Pulmonary artery endothelial cell (primary cell): ENCODE measurements at regions not wholly inside any gene's neighbourhood (a gene's known extent, or its start where the extent isn't known, plus 50 kb on each side); places are given as distances from the start of the nearest gene placed in this dataset.

Source experiments
- DNase-seq: peaks from one replicate; pipeline ENCODE4 v3.0.0-alpha.2; 2011; ENCODE audit warnings: low read depth, low spot score

GRCh38 chr5:40414922-40415321, 264.8 kb upstream of the PTGER4 start:
- no peak for DNase-seq

- DNase-seq = no peak
Observed at GRCh38 chr5:40413743-40414142, 266.0 kb upstream of the PTGER4 start.

- no peak for DNase-seq
Observed at GRCh38 chr5:40412771-40413170, 266.9 kb upstream of the PTGER4 start.

GRCh38 chr5:40410964-40411635, 268.6 kb upstream of the PTGER4 start:
- DNase-seq = no peak

- peak; percentile 74 for DNase-seq
Observed at GRCh38 chr5:40410231-40410861, 269.4 kb upstream of the PTGER4 start.

- DNase-seq = no peak
Observed at GRCh38 chr5:40409601-40410000, 270.1 kb upstream of the PTGER4 start.

GRCh38 chr5:40406741-40407211, 272.9 kb upstream of the PTGER4 start:
- DNase-seq = no peak

- no peak for DNase-seq
Observed at GRCh38 chr5:40405996-40406740, 273.5 kb upstream of the PTGER4 start.

- no peak for DNase-seq
Observed at GRCh38 chr5:40405230-40405629, 274.5 kb upstream of the PTGER4 start.

- DNase-seq = no peak
Observed at GRCh38 chr5:40404613-40405012, 275.1 kb upstream of the PTGER4 start.

- no peak for DNase-seq
Observed at GRCh38 chr5:40402007-40402364, 277.7 kb upstream of the PTGER4 start.

GRCh38 chr5:40401284-40402006, 278.3 kb upstream of the PTGER4 start:
- no peak for DNase-seq

GRCh38 chr5:40400245-40400644, 279.5 kb upstream of the PTGER4 start:
- DNase-seq = no peak

- no peak for DNase-seq
Observed at GRCh38 chr5:40399349-40399748, 280.4 kb upstream of the PTGER4 start.

GRCh38 chr5:40397976-40398375, 281.7 kb upstream of the PTGER4 start:
- no peak for DNase-seq

GRCh38 chr5:40397091-40397490, 282.6 kb upstream of the PTGER4 start:
- no peak for DNase-seq

GRCh38 chr5:40396317-40396716, 283.4 kb upstream of the PTGER4 start:
- no peak for DNase-seq

- DNase-seq = no peak
Observed at GRCh38 chr5:40395251-40395650, 284.5 kb upstream of the PTGER4 start.

- DNase-seq = no peak
Observed at GRCh38 chr5:40394698-40395097, 285.0 kb upstream of the PTGER4 start.

- no peak for DNase-seq
Observed at GRCh38 chr5:40391642-40392041, 288.1 kb upstream of the PTGER4 start.

GRCh38 chr5:40390281-40391149, 289.2 kb upstream of the PTGER4 start:
- no peak for DNase-seq
